HepG2 (cell line): ENCODE measurements at regions not wholly inside any gene's neighbourhood (a gene's known extent, or its start where the extent isn't known, plus 50 kb on each side); places are given as distances from the start of the nearest gene placed in this dataset.

Experiments
- ATAC-seq: fragments of 200-7000 bp; cut with Tn5 transposase; 3 replicates; pipeline ENCODE4 v1.9.1; 2020; ENCODE audit warnings: mild to moderate bottlenecking, moderate library complexity
- BruUV-seq: library from RNA; stranded (reverse); fragments of 400-500 nt; replicated peaks from 2 replicates; lab custom pipeline; 2021; lab: Mats Ljungman, UMichigan
- CTCF ChIA-PET: fragments of 300-600 bp; formaldehyde crosslinking; extraction: SDS; loops from one replicate; lab custom pipeline; 2021; ENCODE audit warnings: low total read pairs, inconsistent platforms, low intra/inter-chr PET ratio; lab: Yijun Ruan, JAX
- POLR2A ChIA-PET: fragments of 350-600 bp; sonication (Branson Sonifier 250); formaldehyde crosslinking; loops from one replicate; lab custom pipeline; 2020; ENCODE audit warnings: antibody characterized with exemption, inconsistent platforms; lab: Yijun Ruan, JAX
- DNase-seq: peaks from one replicate; pipeline ENCODE4 v3.0.0-alpha.2; 2015; ENCODE audit warnings: low spot score
- FAIRE-seq: peaks from 3 replicates; lab custom pipeline; 2011; peaks lifted over from hg19 to GRCh38; lab: Jason Lieb, UNC
- H2AFZ ChIP-seq: one replicate; pipeline ENCODE4 v1.6.1; 2011; ENCODE audit warnings: low read length, inconsistent platforms
- H3K27ac ChIP-seq: fragments of 300-600 bp; 3 replicates; pipeline ENCODE4 v1.8.0; 2011; ENCODE audit warnings: mixed run types, mild to moderate bottlenecking, mixed read lengths, low read length, inconsistent platforms; ENCODE audit not compliant: insufficient read depth; ENCODE audit errors: extremely low read length
- H3K27me3 ChIP-seq, 2 experiments: fragments of 200-600 bp in 1 of 2; 2 replicates in 1 of 2; 3 replicates in 1 of 2; pipeline versions ENCODE4 v1.6.0 to v1.8.0; 2011; ENCODE audit warnings: low read length in 2 of 2, mild to moderate bottlenecking in 2 of 2, moderate library complexity in 2 of 2, inconsistent platforms in 1 of 2; ENCODE audit not compliant: insufficient read depth in 2 of 2, control insufficient read depth in 1 of 2
- H3K36me3 ChIP-seq, 2 experiments: fragments of 200-600 bp in 1 of 2; replicated peaks in 1 of 2; 2 replicates in 1 of 2; 3 replicates in 1 of 2; pipeline versions ENCODE4 v1.5.1 to v1.8.0; 2011; ENCODE audit warnings: low read length in 2 of 2, inconsistent platforms in 1 of 2; ENCODE audit not compliant: insufficient read depth in 2 of 2, control insufficient read depth in 1 of 2
- H3K4me1 ChIP-seq: 2 replicates; pipeline ENCODE4 v1.5.1; 2012; ENCODE audit warnings: low read length, inconsistent platforms; ENCODE audit not compliant: insufficient read depth
- H3K4me2 ChIP-seq: 2 replicates; pipeline ENCODE4 v1.6.0; 2011; ENCODE audit warnings: low read depth, low read length, inconsistent platforms
- H3K4me3 ChIP-seq, 3 experiments: fragments of 200-600 bp in 1 of 3; sonication (generic), shearing (Covaris generic) in 1 of 3; replicated peaks in 1 of 3; 2 replicates each; pipeline ENCODE4 v1.5.1; 2011 to 2016; ENCODE audit warnings: low read length in 3 of 3, inconsistent platforms in 2 of 3, low read depth in 2 of 3, mild to moderate bottlenecking in 2 of 3, control low read depth in 1 of 3, mixed read lengths in 1 of 3; ENCODE audit not compliant: insufficient read depth in 1 of 3
- H3K79me2 ChIP-seq: one replicate; pipeline ENCODE4 v1.6.1; 2011; ENCODE audit warnings: low read length, inconsistent platforms; ENCODE audit not compliant: insufficient read depth
- H3K9ac ChIP-seq: 2 replicates; pipeline ENCODE4 v1.6.0; 2011; ENCODE audit warnings: mild to moderate bottlenecking, low read depth, low read length, inconsistent platforms; ENCODE audit not compliant: insufficient read depth
- H3K9me3 ChIP-seq: 2 replicates; pipeline ENCODE4 v1.5.1; 2012; ENCODE audit warnings: mild to moderate bottlenecking, low read length
- H4K20me1 ChIP-seq: 2 replicates; pipeline ENCODE4 v1.6.0; 2011; ENCODE audit warnings: inconsistent platforms, mild to moderate bottlenecking, low read length, moderate library complexity; ENCODE audit not compliant: insufficient read depth
- BCL6 ChIP-seq: IDR thresholded peaks from 2 replicates; pipeline ENCODE4 v1.6.1; 2016; ENCODE audit warnings: missing genetic modification reagents, missing compliant biosample characterization
- CHCHD3 ChIP-seq: sonication (generic); formaldehyde crosslinking; IDR thresholded peaks from 2 replicates; pipeline ENCODE4 v1.8.0; 2022; ENCODE audit warnings: mild to moderate bottlenecking, missing genetic modification reagents, moderate library complexity
- HMGXB3 ChIP-seq: sonication (generic); formaldehyde crosslinking; IDR thresholded peaks from 2 replicates; pipeline ENCODE4 v1.4.0; 2020; ENCODE audit warnings: missing genetic modification reagents, borderline replicate concordance
- HNF1A ChIP-seq, 2 experiments: sonication (generic) in 1 of 2; formaldehyde crosslinking in 1 of 2; IDR thresholded peaks; 2 replicates each; pipeline versions ENCODE4 v1.4.0 to v1.6.1; 2016 to 2020; ENCODE audit warnings: borderline replicate concordance in 1 of 2, low read depth in 1 of 2, mild to moderate bottlenecking in 1 of 2, missing genetic modification reagents in 1 of 2
- KLF11 ChIP-seq: IDR thresholded peaks from 2 replicates; pipeline ENCODE4 v1.6.1; 2016; ENCODE audit warnings: missing compliant biosample characterization
- PBX3 ChIP-seq: sonication (generic); formaldehyde crosslinking; IDR thresholded peaks from 2 replicates; pipeline ENCODE4 v1.8.1; 2023; ENCODE audit warnings: missing genetic modification reagents, inconsistent platforms, borderline replicate concordance
- RFXANK ChIP-seq: IDR thresholded peaks from 2 replicates; pipeline ENCODE4 v1.6.1; 2016
- SALL1 ChIP-seq: sonication (generic); formaldehyde crosslinking; IDR thresholded peaks from 2 replicates; pipeline ENCODE4 v1.8.0; 2022; ENCODE audit warnings: mild to moderate bottlenecking, missing genetic modification reagents
- SMC3 ChIP-seq: IDR thresholded peaks from 2 replicates; pipeline ENCODE4 v1.6.1; 2011; ENCODE audit warnings: low read length, improper control_type of control experiment
- TAF1 ChIP-seq: sonication (generic); formaldehyde crosslinking; IDR thresholded peaks from 2 replicates; pipeline ENCODE4 v1.4.0; 2020; ENCODE audit warnings: missing genetic modification reagents
- ZNF577 ChIP-seq: sonication (generic); formaldehyde crosslinking; IDR thresholded peaks from 2 replicates; pipeline ENCODE4 v1.4.0; 2020; ENCODE audit warnings: mild to moderate bottlenecking, low read depth, missing genetic modification reagents, borderline replicate concordance
- ZNF781 ChIP-seq: sonication (generic); formaldehyde crosslinking; IDR thresholded peaks from 2 replicates; pipeline ENCODE4 v1.5.1; 2020; ENCODE audit warnings: borderline replicate concordance, mild to moderate bottlenecking, missing genetic modification reagents; ENCODE audit errors: not compliant biosample characterization
- ZNF790 ChIP-seq: sonication (generic); formaldehyde crosslinking; IDR thresholded peaks from 2 replicates; pipeline ENCODE4 v1.8.0; 2022; ENCODE audit warnings: missing genetic modification reagents, mild to moderate bottlenecking, borderline replicate concordance
- WGBS: methylation state at CpG from one replicate; pipeline ENCODE4 v1.1.6; 2017; ENCODE audit warnings: low lambda C conversion rate; 5-methylcytosine and 5-hydroxymethylcytosine counted together
- in situ Hi-C: cut with HindIII; loops from 2 replicates; pipeline ENCODE4 v1.10.0; 2017; ENCODE audit warnings: low pct_unique_long_range_greater_than_20kb; ENCODE audit not compliant: extremely low pct_ligation_motif_present
- intact Hi-C: fragments of 100-400 bp; cut with micrococcal nuclease; formaldehyde crosslinking; loops from one replicate; pipeline ENCODE4 v1.10.0; 2022; ENCODE audit not compliant: unreplicated experiment

- TF ChIP-seq SALL1 (CRISPR knock-in tag) (no peak), KLF11 (CRISPR knock-in tag) (no peak), TAF1 (no peak), ZNF790 (no peak), ZNF781 (CRISPR knock-in tag) (no peak)
These were observed 1762.2 kb downstream of the TP53TG3F start (continued) for GRCh38 chr16:35221482-35222185.

GRCh38 chr16:35234679-35235078, 1775.3 kb downstream of the TP53TG3F start:
- H3K27ac ChIP-seq: no peak overlapping the region
- no TSS peak for BruUV-seq
- in situ Hi-C loops: no loop called here
- no peak; the same call in 2 of the 3 replicates for ATAC-seq
- no peaks in the 10 kb centered on the region for H4K20me1 ChIP-seq
- H3K4me1 ChIP-seq: no peaks in the 10 kb centered on the region
- no peak for FAIRE-seq
- H2AFZ ChIP-seq: no peak overlapping the region
- DNase-seq: no peak
- H3K4me2 ChIP-seq: no peak overlapping the region
- 32% methylated on average over 2 of the region's 2 CpGs for whole genome bisulfite sequencing
- POLR2A ChIA-PET: no interaction called here
- no peak overlapping the region for H3K4me3 ChIP-seq
- no peaks in the 10 kb centered on the region for H3K79me2 ChIP-seq
- CTCF ChIA-PET: no interaction called here
- H3K9ac ChIP-seq: no peak overlapping the region
- H3K9me3 ChIP-seq: peaks cover 76% of the 10 kb centered on the region
- H3K36me3 ChIP-seq: no peaks in the 10 kb centered on the region
- no peaks in the 10 kb centered on the region for H3K27me3 ChIP-seq
- intact Hi-C loops: no loop called here
- TF ChIP-seq ZNF577 (CRISPR knock-in tag) (no peak), HMGXB3 (CRISPR knock-in tag) (no peak), PBX3 (CRISPR knock-in tag) (no peak), SMC3 (no peak), HNF1A (IDR thresholded peaks at IDR 0.05; ENCODE audit: low read depth) (no peak), HNF1A (CRISPR knock-in tag; IDR thresholded peaks at IDR 0.05; ENCODE audit: borderline replicate concordance) (no peak), CHCHD3 (CRISPR knock-in tag) (no peak), RFXANK (CRISPR knock-in tag) (no peak), BCL6 (CRISPR knock-in tag) (no peak)
